ENCODE measurements at regions not wholly inside any gene's neighbourhood (a gene's known extent, or its start where the extent isn't known, plus 50 kb on each side); places are given as distances from the start of the nearest gene placed in this dataset.

- TF ChIP-seq CTCF (IDR thresholded peaks at IDR 0.05) (no peak), POLR2A (IDR thresholded peaks at IDR 0.05) (no peak)
These were observed 279.3 kb downstream of the SKAP2 start for GRCh38 chr7:26584987-26585665.
